Jurkat, Clone E6-1 (cell line): ENCODE measurements at regions not wholly inside any gene's neighbourhood (a gene's known extent, or its start where the extent isn't known, plus 50 kb on each side); places are given as distances from the start of the nearest gene placed in this dataset.

Experiments
- DNase-seq: peaks from one replicate; pipeline ENCODE4 v3.0.0-alpha.2; 2011; ENCODE audit warnings: low read depth, low spot score
- H3K4me3 ChIP-seq: 2 replicates; pipeline ENCODE4 v1.5.1; 2011; ENCODE audit warnings: mild to moderate bottlenecking, low read length, control low read depth, moderate library complexity

GRCh38 chr9:88236511-88237478 lies 98.5 kb upstream of the SPATA31C2 start:
- no peak for DNase-seq
- no peak overlapping the region for H3K4me3 ChIP-seq

DNA sequence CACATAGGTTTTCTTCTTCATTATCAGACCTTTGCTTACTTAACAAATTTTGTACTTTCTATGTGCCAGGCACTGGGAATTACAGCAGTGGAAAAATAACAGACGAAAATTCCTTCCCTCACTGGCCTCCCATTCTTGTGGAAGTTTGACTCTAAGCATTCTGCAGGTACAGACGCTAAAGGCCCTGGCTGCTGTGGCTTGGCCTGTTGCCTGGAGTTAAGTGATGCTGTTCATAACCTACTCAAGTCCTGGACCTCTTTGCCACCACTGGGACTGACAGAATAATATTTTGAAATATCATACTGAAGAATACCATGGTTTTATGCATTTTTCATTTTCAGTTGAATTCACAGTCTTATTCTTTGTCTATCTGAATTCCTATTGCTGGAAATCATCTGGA lies 97.3 kb upstream of the SPATA31C2 start:
- H3K4me3 ChIP-seq, result no peak overlapping the region
- no peak for DNase-seq

DNA sequence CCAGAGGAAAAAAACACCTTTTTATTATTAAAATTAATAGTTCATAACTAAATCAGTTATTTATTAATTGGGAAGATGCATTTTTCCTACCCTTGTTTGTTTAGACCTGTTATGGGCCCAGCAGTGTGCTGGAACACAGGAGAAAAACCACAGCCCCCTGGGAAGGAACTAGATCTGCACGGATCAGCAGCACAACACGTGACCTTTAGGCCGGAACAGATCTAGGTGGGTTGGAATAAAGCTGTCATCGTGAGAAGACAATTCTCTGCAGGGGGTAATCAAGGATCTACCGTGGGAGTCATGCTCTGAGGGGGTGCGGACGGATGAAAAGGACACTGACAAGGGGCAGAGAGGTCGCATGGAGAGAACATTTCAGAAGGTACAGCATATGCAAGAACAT lies 95.8 kb upstream of the SPATA31C2 start:
- DNase-seq, result no peak
- no peak overlapping the region for H3K4me3 ChIP-seq

GRCh38 chr9:88233091-88233490 lies 94.8 kb upstream of the SPATA31C2 start:
- no peak overlapping the region for H3K4me3 ChIP-seq
- no peak for DNase-seq

DNA sequence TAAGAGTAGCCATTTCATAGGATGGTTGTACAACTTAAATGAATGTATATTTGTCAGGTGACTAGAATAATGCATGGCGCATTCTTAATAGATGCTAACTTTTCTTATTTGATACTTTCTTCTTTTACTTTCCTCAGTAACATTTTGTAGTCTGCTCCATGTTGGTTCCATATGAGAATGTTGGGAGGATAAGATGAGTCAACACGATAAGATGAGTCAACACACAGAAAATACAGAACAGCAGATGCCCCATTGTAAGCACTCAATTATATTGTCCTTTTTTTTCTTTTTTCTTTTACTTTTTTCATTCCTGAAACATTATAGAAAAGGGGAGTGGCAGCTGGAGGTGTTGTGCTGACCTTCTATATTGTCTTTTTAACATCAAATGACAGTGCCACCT lies 92.3 kb upstream of the SPATA31C2 start:
- H3K4me3 ChIP-seq, result no peak overlapping the region
- DNase-seq, result no peak

DNA sequence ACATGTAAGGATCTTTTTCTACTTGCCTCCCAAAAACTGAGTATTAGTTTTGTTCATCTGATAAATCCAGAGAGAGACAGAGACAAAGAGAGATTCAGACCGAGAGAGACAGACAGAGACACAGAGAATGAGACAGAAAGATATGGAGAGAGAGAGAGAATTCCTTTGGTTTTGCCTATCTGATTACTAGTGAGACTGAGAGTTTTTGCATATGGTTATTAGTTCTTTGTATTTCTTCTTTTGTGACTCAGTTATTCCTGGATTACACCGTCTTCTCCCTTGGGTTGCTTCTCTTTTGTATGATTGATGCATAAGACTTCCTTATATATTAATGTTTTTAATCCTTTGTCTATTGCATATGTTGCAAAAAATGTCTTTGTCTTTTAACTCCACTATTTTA lies 91.2 kb upstream of the SPATA31C2 start:
- no peak overlapping the region for H3K4me3 ChIP-seq
- DNase-seq, result no peak

DNA sequence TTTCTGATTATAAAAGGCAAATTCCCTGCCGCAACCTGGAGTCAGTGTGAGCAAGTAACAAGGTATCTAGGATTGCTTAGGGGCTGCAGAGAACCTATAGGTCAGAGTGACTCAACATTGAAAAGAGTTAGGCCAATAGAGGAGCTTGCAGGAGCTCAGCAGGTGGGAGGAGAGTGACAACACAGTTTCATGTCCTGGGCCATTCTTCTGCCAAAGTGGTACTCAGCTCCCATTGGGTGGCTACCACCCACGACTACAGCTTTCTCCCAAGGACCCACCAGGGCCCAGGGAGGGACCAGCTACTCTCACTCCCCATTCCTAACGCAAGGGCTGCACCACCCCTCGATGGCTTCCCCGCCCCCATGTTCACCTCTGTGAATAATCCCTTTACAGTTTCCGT lies 86.7 kb upstream of the SPATA31C2 start:
- no peak overlapping the region for H3K4me3 ChIP-seq
- DNase-seq, result no peak

GRCh38 chr9:88221105-88221504 lies 82.8 kb upstream of the SPATA31C2 start:
- no peak for DNase-seq
- H3K4me3 ChIP-seq, result no peak overlapping the region

DNA sequence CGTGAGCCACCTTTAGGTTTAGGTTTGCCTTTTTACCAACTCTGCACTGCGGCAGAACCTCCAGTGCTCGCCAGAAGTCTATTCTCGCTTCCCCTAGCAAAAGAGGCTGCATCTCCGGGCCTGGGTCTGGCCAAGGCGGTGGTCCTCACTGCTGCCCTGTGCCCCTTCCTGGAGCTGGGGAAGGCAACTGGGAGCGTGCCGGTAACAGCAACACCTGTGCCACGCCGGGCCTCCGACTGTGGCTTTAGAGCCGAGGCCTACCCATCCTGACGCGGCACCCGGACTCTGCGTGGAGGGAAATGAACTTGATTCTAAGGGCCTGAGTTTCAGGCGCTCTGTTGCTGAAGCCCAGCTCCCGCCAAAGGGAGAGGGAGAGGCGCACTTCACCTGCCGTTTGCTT lies 82.4 kb upstream of the SPATA31C2 start:
- no peak for DNase-seq
- no peak overlapping the region for H3K4me3 ChIP-seq

DNA sequence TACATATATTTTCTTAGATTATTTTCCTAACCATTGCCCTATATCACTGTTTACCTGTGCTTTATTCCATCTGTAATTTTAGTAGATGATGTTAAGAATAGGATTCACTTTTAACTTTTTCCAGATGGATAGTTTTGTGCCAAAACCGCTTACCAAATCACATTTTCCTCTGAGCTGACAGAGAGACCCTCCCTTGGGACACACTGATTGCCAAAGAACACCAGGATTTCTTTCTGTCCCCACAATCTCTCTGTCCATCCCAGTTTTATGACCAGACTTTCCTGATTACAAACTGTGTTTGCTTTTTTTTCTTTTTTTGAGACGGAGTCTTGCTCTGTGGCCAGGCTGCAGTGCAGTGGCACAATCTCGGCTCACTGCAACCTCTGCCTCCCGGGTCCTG lies 81.3 kb upstream of the SPATA31C2 start:
- DNase-seq, result no peak

DNA sequence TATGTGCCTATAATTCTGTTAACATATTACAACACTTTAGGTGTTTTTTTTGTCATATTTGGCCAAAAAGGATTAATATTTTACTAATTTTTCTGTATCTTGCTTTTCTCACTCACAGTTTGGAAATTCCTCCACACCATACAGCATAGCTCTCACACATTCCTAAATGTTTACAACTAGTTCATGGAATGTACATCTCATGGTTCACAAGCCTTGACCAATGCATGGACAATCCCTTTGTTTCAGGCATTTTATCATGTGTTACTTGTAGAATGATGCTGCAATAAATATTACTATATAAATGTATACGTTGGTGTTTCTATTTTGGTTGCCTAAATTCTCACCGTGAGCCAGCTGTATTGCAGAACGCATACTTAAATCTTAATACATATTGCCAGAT lies 80.5 kb upstream of the SPATA31C2 start:
- no peak overlapping the region for H3K4me3 ChIP-seq
- DNase-seq, result no peak

More for the DNA sequence above, 81.3 kb upstream of the SPATA31C2 start:
- no peak overlapping the region for H3K4me3 ChIP-seq

GRCh38 chr9:88216126-88216995 lies 78.1 kb upstream of the SPATA31C2 start:
- DNase-seq, result no peak
- H3K4me3 ChIP-seq, result no peak overlapping the region

DNA sequence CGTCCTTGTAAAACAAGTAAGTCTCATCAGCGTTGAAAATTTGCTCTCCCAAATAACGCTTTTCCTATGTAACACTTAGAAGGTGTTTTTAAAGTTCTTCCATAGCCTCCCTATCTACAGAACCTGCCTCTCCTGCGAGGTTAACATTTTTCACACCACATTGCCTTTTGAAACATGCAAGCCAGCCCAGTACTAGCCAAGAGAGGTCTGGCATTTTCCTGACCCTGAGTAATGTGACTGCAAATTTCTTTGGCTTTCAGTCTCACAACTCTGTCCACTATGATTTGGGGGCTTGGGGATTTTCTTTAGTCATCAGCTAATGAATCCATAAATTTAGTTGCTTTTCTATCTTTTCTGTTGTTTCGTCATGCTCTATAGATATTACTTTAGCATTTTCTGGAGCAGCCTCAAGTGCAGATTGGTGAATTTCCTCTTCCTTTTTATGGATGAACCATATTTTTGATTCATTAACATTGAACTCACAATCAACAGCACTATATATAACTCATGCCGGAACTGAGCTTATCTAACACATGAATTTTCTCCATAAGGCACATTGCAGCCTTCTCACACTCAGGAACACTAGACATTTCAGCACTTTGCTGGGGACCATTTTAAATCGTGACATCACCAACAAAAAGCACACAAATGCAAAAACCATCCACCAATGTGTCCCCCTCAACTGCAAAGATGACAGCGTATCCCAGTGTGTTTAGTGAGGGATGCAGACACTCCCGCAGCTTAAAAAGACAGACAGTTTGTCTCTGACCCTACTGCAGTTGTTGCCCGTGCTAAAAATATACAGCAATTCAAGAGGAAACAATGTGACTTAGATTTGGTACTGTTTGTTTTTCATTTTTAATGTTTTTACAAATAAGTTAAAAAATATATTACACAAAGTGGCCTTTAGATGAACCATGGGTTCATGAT lies 77.2 kb upstream of the SPATA31C2 start:
- DNase-seq, result no peak
- H3K4me3 ChIP-seq, result no peak overlapping the region

GRCh38 chr9:88202321-88202720 lies 64.0 kb upstream of the SPATA31C2 start:
- no peak for DNase-seq

GRCh38 chr9:88198341-88198807 lies 60.1 kb upstream of the SPATA31C2 start:
- no peak overlapping the region for H3K4me3 ChIP-seq
- DNase-seq, result no peak

More at GRCh38 chr9:88202321-88202720, 64.0 kb upstream of the SPATA31C2 start:
- H3K4me3 ChIP-seq, result no peak overlapping the region

DNA sequence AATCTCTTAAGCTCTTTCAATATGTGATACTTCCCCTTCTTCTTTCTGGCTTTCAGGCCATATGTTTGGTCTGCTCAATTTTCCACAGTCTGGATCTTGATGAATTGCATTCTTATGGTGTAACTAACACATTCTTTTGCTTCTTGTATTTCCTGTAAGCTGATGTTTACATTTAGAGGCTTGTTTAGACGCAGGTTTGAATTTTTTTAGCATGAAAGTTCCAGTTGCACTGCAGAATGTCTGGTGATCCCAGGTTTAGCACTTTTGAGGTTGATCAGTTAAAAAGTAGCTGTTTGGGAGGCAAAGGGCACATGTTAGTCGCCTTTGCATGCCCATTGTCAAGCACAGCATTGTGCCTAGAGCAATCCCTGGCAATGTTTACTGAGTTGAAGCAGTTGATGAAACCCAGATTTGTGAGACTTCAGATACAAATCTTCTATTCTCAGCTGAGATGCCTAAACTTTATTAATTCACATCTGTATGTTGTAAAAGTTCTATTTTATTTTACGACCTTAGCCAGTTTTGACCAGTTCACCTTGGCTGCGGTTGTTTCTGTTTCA lies 59.6 kb upstream of the SPATA31C2 start:
- DNase-seq, result no peak
- H3K4me3 ChIP-seq, result no peak overlapping the region

GRCh38 chr9:88197016-88197415 lies 58.7 kb upstream of the SPATA31C2 start:
- no peak overlapping the region for H3K4me3 ChIP-seq
- no peak for DNase-seq

GRCh38 chr9:88196142-88196790 lies 58.0 kb upstream of the SPATA31C2 start:
- no peak overlapping the region for H3K4me3 ChIP-seq
- DNase-seq, result no peak
